Smooth muscle cell (in vitro differentiated cells): ENCODE measurements at regions not wholly inside any gene's neighbourhood (a gene's known extent, or its start where the extent isn't known, plus 50 kb on each side); places are given as distances from the start of the nearest gene placed in this dataset.

Experiments
- DNase-seq: peaks from one replicate; lab custom pipeline; 2025; ENCODE audit not compliant: unreplicated experiment; lab: John Stamatoyannopoulos, UW
- H2AFZ ChIP-seq: fragments of 200-600 bp; sonication (generic); 2 replicates; pipeline ENCODE4 v1.6.0; 2016; ENCODE audit warnings: antibody characterized with exemption, low read depth, mild to moderate bottlenecking
- H3F3A ChIP-seq: fragments of 200-600 bp; sonication (generic); 2 replicates; pipeline ENCODE4 v1.6.0; 2017; ENCODE audit warnings: antibody characterized with exemption, low read depth
- H3K27ac ChIP-seq: fragments of 200-600 bp; sonication (generic); 2 replicates; pipeline ENCODE4 v1.5.1; 2016; ENCODE audit warnings: low read depth, mild to moderate bottlenecking
- H3K27me3 ChIP-seq: fragments of 200-600 bp; sonication (generic); 2 replicates; pipeline ENCODE4 v1.6.1; 2016; ENCODE audit warnings: low read depth, mild to moderate bottlenecking
- H3K36me3 ChIP-seq: fragments of 200-600 bp; sonication (generic); 2 replicates; pipeline ENCODE4 v1.5.1; 2016; ENCODE audit warnings: low read depth
- H3K4me1 ChIP-seq: fragments of 200-600 bp; sonication (generic); 2 replicates; pipeline ENCODE4 v1.5.1; 2016; ENCODE audit warnings: low read depth
- H3K4me2 ChIP-seq: fragments of 200-600 bp; sonication (generic); 2 replicates; pipeline ENCODE4 v1.6.0; 2016; ENCODE audit warnings: mild to moderate bottlenecking
- H3K4me3 ChIP-seq: fragments of 200-600 bp; sonication (generic); 2 replicates; pipeline ENCODE4 v1.5.1; 2016; ENCODE audit warnings: mild to moderate bottlenecking
- H3K79me2 ChIP-seq: fragments of 200-600 bp; sonication (generic); 2 replicates; pipeline ENCODE4 v1.6.0; 2016; ENCODE audit warnings: low read depth, mild to moderate bottlenecking
- H3K9ac ChIP-seq: fragments of 200-600 bp; sonication (generic); 2 replicates; pipeline ENCODE4 v1.6.0; 2016; ENCODE audit warnings: low read depth
- H3K9me3 ChIP-seq: fragments of 200-600 bp; sonication (generic); replicated peaks from 2 replicates; pipeline ENCODE4 v1.5.1; 2016; ENCODE audit warnings: low read depth
- H4K20me1 ChIP-seq: fragments of 200-600 bp; sonication (generic); 2 replicates; pipeline ENCODE4 v1.6.0; 2016; ENCODE audit warnings: low read depth
- WGBS: methylation state at CpG from one replicate; pipeline ENCODE4 v1.1.7; 2016; ENCODE audit warnings: low lambda C conversion rate; 5-methylcytosine and 5-hydroxymethylcytosine counted together
- TF ChIP-seq, protein P1 (sequence below): fragments of 200-600 bp; sonication (generic); IDR thresholded peaks from 2 replicates; pipeline ENCODE4 v1.5.1; 2017; ENCODE audit warnings: borderline replicate concordance, mild to moderate bottlenecking, antibody characterized with exemption; ENCODE audit not compliant: insufficient read depth, poor library complexity, severe bottlenecking

- DNase-seq, result no peak
- no peaks in the 10 kb centered on the region for H3K79me2 ChIP-seq
- no peak overlapping the region for H3K27ac ChIP-seq
- TF ChIP-seq, protein P1, sequence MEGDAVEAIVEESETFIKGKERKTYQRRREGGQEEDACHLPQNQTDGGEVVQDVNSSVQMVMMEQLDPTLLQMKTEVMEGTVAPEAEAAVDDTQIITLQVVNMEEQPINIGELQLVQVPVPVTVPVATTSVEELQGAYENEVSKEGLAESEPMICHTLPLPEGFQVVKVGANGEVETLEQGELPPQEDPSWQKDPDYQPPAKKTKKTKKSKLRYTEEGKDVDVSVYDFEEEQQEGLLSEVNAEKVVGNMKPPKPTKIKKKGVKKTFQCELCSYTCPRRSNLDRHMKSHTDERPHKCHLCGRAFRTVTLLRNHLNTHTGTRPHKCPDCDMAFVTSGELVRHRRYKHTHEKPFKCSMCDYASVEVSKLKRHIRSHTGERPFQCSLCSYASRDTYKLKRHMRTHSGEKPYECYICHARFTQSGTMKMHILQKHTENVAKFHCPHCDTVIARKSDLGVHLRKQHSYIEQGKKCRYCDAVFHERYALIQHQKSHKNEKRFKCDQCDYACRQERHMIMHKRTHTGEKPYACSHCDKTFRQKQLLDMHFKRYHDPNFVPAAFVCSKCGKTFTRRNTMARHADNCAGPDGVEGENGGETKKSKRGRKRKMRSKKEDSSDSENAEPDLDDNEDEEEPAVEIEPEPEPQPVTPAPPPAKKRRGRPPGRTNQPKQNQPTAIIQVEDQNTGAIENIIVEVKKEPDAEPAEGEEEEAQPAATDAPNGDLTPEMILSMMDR, result no peak
- no peak overlapping the region for H3K9ac ChIP-seq
- no peaks in the 10 kb centered on the region for H3F3A ChIP-seq
- H2AFZ ChIP-seq, result no peak overlapping the region
- H3K4me1 ChIP-seq, result no peaks in the 10 kb centered on the region
- no peaks in the 10 kb centered on the region for H3K9me3 ChIP-seq
- no peaks in the 10 kb centered on the region for H3K36me3 ChIP-seq
- WGBS, result 91% methylated on average over 8 of the region's 8 CpGs
- no peaks in the 10 kb centered on the region for H4K20me1 ChIP-seq
- H3K27me3 ChIP-seq, result no peaks in the 10 kb centered on the region
- H3K4me3 ChIP-seq, result no peak overlapping the region
- no peak overlapping the region for H3K4me2 ChIP-seq
These were observed 156.4 kb downstream of the KCTD15 start for GRCh38 chr19:33953023-33953422.

GRCh38 chr19:33953592-33953991 is 156.9 kb downstream of the KCTD15 start:
- Histone ChIP-seq H3K27me3 (no peaks in the 10 kb centered on the region), H3F3A (no peaks in the 10 kb centered on the region), H3K4me3 (no peak overlapping the region), H3K9ac (no peak overlapping the region), H3K9me3 (no peaks in the 10 kb centered on the region), H3K4me1 (no peaks in the 10 kb centered on the region), H3K4me2 (no peak overlapping the region), H2AFZ (no peak overlapping the region), H3K36me3 (no peaks in the 10 kb centered on the region), H4K20me1 (no peaks in the 10 kb centered on the region), H3K79me2 (no peaks in the 10 kb centered on the region), H3K27ac (no peak overlapping the region)
- WGBS, result 93% methylated on average over 4 of the region's 4 CpGs
- TF ChIP-seq, protein P1, result no peak
- DNase-seq, result no peak

GRCh38 chr19:33954686-33955085 is 158.0 kb downstream of the KCTD15 start:
- WGBS, result 93% methylated on average over 2 of the region's 2 CpGs
- H2AFZ ChIP-seq, result no peak overlapping the region

DNA sequence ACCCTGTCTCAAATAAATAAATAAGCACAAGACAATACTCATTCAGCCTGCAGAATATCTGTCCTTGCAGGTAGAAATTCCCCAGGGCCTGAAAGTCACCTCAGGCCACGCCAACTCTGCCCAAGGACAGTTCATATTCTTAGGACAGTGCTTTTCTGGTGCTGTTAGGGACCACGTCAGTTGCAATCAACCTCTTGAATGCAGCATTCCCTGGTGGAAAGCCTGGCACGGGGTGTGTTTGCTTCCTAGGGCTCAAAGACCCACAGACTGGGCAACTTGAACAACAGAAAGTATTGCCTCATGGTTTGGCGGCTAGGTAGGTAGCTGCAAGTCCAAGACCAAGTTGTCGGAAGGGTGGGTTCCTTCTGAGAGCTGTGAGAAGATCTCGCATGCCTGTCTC is 160.3 kb downstream of the KCTD15 start:
- Histone ChIP-seq H3K4me1 (no peaks in the 10 kb centered on the region), H3K9me3 (no peaks in the 10 kb centered on the region), H3K27me3 (no peaks in the 10 kb centered on the region), H3K4me2 (no peak overlapping the region), H2AFZ (no peak overlapping the region), H3K79me2 (no peaks in the 10 kb centered on the region), H3K4me3 (no peak overlapping the region), H4K20me1 (no peaks in the 10 kb centered on the region), H3K9ac (no peak overlapping the region), H3F3A (no peaks in the 10 kb centered on the region), H3K36me3 (no peaks in the 10 kb centered on the region), H3K27ac (no peak overlapping the region)
- WGBS, result 88% methylated on average over 6 of the region's 6 CpGs
- TF ChIP-seq, protein P1, result no peak
- DNase-seq, result no peak

More at GRCh38 chr19:33954686-33955085, 158.0 kb downstream of the KCTD15 start:
- Histone ChIP-seq H3K4me2 (no peak overlapping the region), H3K36me3 (no peaks in the 10 kb centered on the region), H3K27me3 (no peaks in the 10 kb centered on the region), H4K20me1 (no peaks in the 10 kb centered on the region), H3K9ac (no peak overlapping the region), H3K27ac (no peak overlapping the region), H3K9me3 (no peaks in the 10 kb centered on the region), H3K4me1 (no peaks in the 10 kb centered on the region), H3F3A (no peaks in the 10 kb centered on the region), H3K4me3 (no peak overlapping the region), H3K79me2 (no peaks in the 10 kb centered on the region)
- TF ChIP-seq, protein P1, result no peak
- no peak for DNase-seq
